ENCODE measurements at regions not wholly inside any gene's neighbourhood (a gene's known extent, or its start where the extent isn't known, plus 50 kb on each side); places are given as distances from the start of the nearest gene placed in this dataset.

DNA sequence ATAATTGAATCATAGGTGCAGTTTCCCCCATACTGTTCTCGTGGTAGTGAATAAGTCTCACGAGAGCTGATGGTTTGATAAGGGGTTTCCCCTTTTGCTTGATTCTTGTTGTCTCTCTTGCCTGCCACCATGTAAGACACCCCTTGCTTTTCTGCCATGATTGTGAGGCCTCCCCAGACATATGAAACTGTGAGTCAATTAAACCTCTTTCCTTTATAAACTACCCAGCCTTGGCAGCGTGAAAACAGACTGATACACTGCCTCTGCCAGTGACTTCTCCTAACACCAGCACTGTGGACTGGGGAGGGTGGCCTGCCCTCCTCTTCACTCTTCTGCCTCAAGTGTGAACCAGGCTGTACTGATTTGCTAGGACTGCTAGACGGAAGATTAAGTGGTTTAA, 108.6 kb downstream of the RAB11FIP2 start:
- Mint-ChIP-seq H3K4me3 (no peak overlapping the region), H3K9me3 (peaks cover 5% of the 10 kb centered on the region), H3K27me3 (no peaks in the 10 kb centered on the region), H3K36me3 (no peaks in the 10 kb centered on the region), H3K27ac (no peak overlapping the region), H3K4me1 (ENCODE audit: unreplicated experiment) (peaks cover 3% of the 10 kb centered on the region)
- TF ChIP-seq, protein P1, sequence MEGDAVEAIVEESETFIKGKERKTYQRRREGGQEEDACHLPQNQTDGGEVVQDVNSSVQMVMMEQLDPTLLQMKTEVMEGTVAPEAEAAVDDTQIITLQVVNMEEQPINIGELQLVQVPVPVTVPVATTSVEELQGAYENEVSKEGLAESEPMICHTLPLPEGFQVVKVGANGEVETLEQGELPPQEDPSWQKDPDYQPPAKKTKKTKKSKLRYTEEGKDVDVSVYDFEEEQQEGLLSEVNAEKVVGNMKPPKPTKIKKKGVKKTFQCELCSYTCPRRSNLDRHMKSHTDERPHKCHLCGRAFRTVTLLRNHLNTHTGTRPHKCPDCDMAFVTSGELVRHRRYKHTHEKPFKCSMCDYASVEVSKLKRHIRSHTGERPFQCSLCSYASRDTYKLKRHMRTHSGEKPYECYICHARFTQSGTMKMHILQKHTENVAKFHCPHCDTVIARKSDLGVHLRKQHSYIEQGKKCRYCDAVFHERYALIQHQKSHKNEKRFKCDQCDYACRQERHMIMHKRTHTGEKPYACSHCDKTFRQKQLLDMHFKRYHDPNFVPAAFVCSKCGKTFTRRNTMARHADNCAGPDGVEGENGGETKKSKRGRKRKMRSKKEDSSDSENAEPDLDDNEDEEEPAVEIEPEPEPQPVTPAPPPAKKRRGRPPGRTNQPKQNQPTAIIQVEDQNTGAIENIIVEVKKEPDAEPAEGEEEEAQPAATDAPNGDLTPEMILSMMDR (conservative IDR thresholded peaks at IDR 0.05): no peak
- no peak for DNase-seq (ENCODE audit: extremely low spot score, unreplicated experiment)

DNA sequence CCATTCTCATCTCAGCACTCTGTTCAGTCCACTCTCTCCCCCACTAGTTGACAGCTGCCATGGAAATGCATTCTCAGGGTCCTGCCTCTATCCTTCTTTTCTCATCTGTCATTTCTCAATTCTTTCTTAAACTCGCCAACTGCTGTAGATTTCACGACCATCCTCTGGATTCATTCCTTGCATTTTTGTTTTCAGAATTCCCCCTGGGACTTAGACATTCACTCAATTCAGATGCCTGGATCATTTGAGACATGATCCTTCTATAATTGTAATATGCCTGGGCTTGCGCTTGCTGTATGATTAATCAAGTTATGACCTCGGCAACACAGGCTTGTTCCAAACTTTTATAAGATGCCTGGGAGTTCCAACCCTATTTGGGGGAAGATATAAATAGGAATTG, 104.5 kb downstream of the RAB11FIP2 start:
- Mint-ChIP-seq H3K27ac (no peak overlapping the region), H3K36me3 (no peaks in the 10 kb centered on the region), H3K4me1 (ENCODE audit: unreplicated experiment) (no peaks in the 10 kb centered on the region), H3K27me3 (no peaks in the 10 kb centered on the region), H3K9me3 (peaks cover 5% of the 10 kb centered on the region), H3K4me3 (no peak overlapping the region)
- DNase-seq (ENCODE audit: extremely low spot score, unreplicated experiment): no peak
- TF ChIP-seq, protein P1 (conservative IDR thresholded peaks at IDR 0.05): no peak

DNA sequence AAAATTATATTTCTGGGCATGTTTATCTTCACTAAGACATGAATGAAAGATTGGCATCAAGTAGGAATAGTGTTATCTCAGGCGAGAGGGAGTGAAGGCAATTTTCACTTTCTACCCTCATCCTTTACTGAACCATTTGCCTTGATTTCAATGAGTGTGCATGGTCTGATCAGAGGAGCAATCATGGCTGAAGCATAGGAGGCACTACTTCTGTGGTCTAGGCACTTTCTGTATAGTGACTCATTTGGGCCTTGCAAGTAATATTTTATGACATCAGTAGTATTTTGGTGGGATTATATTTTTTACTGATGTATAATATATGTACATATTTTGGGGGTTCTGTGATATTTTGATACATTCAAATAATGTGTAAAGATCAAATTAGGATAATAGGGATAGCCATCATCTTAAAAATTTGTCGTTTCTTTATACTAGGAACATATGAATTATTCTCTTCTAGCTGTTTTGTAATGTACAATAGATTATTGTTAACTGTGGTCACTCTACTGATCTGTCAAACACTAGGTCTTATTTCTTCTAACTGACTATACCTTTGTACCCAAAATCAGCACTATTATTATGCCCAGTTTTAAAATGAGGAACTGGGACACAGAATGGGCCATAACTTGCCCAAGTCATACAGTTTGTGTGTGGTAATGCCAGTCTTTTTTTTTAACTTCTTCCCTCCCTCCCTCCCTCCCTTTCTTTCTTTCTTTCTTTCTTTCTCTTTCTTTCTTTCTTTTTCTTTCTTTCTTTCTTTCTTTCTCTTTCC, 101.9 kb downstream of the RAB11FIP2 start:
- H3K27ac Mint-ChIP-seq: no peak overlapping the region
- no peaks in the 10 kb centered on the region for H3K9me3 Mint-ChIP-seq
- no peaks in the 10 kb centered on the region for H3K36me3 Mint-ChIP-seq
- no peaks in the 10 kb centered on the region for H3K4me1 Mint-ChIP-seq (ENCODE audit: unreplicated experiment)
- no peak overlapping the region for H3K4me3 Mint-ChIP-seq
- TF ChIP-seq, protein P1 (conservative IDR thresholded peaks at IDR 0.05): no peak
- H3K27me3 Mint-ChIP-seq: no peaks in the 10 kb centered on the region
- no peak for DNase-seq (ENCODE audit: extremely low spot score, unreplicated experiment)

DNA sequence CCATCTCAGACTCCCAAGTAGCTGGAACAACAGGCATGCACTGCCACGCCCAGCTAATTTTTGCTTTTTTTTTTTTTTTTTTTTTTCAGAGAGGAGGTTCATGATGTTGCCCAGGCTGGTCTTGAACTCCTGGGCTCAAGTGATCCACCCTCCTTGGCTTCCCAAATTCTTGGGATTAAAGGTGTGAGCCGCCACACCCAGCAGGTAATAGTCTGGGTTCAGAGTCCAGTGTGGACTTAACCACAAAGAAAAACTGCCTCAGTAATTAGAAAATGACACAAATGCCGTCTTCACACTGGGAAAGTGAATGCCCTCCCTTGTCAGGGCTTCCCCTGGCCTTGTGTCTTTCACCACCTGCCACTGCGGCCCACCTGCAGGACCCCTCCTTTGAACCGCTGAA, 101.1 kb downstream of the RAB11FIP2 start:
- H3K27ac Mint-ChIP-seq: no peak overlapping the region
- H3K4me3 Mint-ChIP-seq: no peak overlapping the region
- TF ChIP-seq, protein P1 (conservative IDR thresholded peaks at IDR 0.05): no peak
- no peaks in the 10 kb centered on the region for H3K9me3 Mint-ChIP-seq
- H3K4me1 Mint-ChIP-seq (ENCODE audit: unreplicated experiment): no peaks in the 10 kb centered on the region
- DNase-seq (ENCODE audit: extremely low spot score, unreplicated experiment): no peak
- no peaks in the 10 kb centered on the region for H3K27me3 Mint-ChIP-seq
- H3K36me3 Mint-ChIP-seq: no peaks in the 10 kb centered on the region

DNA sequence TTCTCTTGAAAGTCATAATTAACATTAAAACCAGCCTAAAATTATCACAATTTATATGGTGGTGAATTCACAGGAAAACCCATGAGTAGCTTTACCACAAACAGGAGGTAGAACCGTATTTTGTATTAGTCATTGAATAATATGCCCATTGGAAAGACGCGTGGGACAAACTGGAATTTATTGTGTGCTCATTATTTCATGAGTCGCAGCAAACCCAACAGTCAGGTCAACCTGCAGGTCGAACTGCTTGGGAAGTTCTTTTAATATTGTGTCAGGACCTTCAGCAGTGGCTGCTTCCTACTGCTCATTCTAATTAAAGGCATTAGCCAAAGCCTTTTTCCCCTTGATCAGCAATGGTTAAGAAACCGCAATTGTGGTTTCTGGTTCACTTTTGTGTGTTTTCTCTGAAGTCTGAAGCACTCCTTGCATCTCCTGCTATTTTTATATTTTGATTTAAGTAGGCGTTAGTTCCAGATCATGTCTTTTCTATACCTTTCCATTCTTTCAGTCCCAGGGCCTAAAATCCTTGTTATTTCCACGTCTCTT, 100.1 kb downstream of the RAB11FIP2 start:
- H3K27me3 Mint-ChIP-seq: no peaks in the 10 kb centered on the region

More for the DNA sequence above, 100.1 kb downstream of the RAB11FIP2 start:
- Mint-ChIP-seq H3K36me3 (no peaks in the 10 kb centered on the region), H3K4me1 (ENCODE audit: unreplicated experiment) (no peaks in the 10 kb centered on the region), H3K27ac (no peak overlapping the region), H3K9me3 (no peaks in the 10 kb centered on the region), H3K4me3 (no peak overlapping the region)
- no peak for DNase-seq (ENCODE audit: extremely low spot score, unreplicated experiment)
- TF ChIP-seq, protein P1 (conservative IDR thresholded peaks at IDR 0.05): no peak

Data from type B pancreatic cell (in vitro differentiated cells).